ENCODE measurements at regions not wholly inside any gene's neighbourhood (a gene's known extent, or its start where the extent isn't known, plus 50 kb on each side); places are given as distances from the start of the nearest gene placed in this dataset.

GRCh38 chr4:83819582-83819981 lies 283.7 kb downstream of the GPAT3 start:
- WGBS, 4 donors: 51 to 74% (median 62%) methylated on average over 1 of the region's 1 CpG

GRCh38 chr4:83810428-83810827 lies 274.5 kb downstream of the GPAT3 start:
- Histone ChIP-seq H3K9me3 (replicated peaks in 1 of 3) (no peaks in the 10 kb centered on the region), H3K27me3 (no peaks in the 10 kb centered on the region), H3K4me1 (replicated peaks in 1 of 2) (no peaks in the 10 kb centered on the region), H3K36me3 (replicated peaks in 1 of 2) (no peaks in the 10 kb centered on the region), H3K4me3 (no peak overlapping the region), H3K27ac (no peak overlapping the region)
- 50 to 69% (median 59%) methylated on average over 1 of the region's 1 CpG for WGBS, 4 donors
- intact Hi-C loops (cut with DNase I): no loop called here
- no peak for DNase-seq
- TF ChIP-seq POLR2A (IDR thresholded peaks at IDR 0.05): no peak
- no peak for TF ChIP-seq CTCF (IDR thresholded peaks at IDR 0.05)

More at GRCh38 chr4:83819582-83819981, 283.7 kb downstream of the GPAT3 start:
- H3K4me3 ChIP-seq: no peak overlapping the region
- no peaks in the 10 kb centered on the region for H3K27me3 ChIP-seq
- H3K27ac ChIP-seq: no peak overlapping the region
- intact Hi-C loops (cut with DNase I): no loop called here
- TF ChIP-seq CTCF (IDR thresholded peaks at IDR 0.05): no peak
- TF ChIP-seq POLR2A (IDR thresholded peaks at IDR 0.05): no peak
- H3K36me3 ChIP-seq (replicated peaks in 1 of 2): no peaks in the 10 kb centered on the region
- no peak for DNase-seq
- H3K9me3 ChIP-seq (replicated peaks in 1 of 3): no peaks in the 10 kb centered on the region
- H3K4me1 ChIP-seq (replicated peaks in 1 of 2): no peaks in the 10 kb centered on the region

DNA sequence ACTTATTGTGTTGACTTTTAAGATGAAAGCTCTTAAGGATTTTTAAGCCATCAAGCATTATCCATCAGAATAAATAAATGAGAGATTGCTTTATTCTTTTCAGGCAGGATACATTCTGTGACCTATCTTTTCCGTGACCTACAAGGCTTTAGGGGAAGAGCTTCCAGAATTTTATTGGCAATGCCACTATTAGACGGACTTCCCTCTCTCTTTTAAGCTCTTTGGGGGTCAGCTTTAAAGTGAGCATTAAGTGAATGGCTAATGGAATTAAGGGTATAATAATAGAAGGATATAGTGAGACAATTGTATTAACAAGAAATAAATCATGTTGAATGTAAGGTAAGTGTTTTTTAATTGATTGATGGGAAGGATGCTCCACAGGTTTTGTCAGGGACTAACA lies 273.7 kb downstream of the GPAT3 start:
- intact Hi-C loops (cut with DNase I): no loop called here

GRCh38 chr4:83793481-83793880 lies 257.6 kb downstream of the GPAT3 start:
- H3K36me3 ChIP-seq (replicated peaks in 1 of 2): no peaks in the 10 kb centered on the region
- H3K4me3 ChIP-seq: no peak overlapping the region
- no peaks in the 10 kb centered on the region for H3K9me3 ChIP-seq (replicated peaks in 1 of 3)
- 39 to 82% (median 53%) methylated on average over 2 of the region's 2 CpGs for WGBS, 4 donors
- H3K27me3 ChIP-seq: no peaks in the 10 kb centered on the region
- H3K4me1 ChIP-seq (replicated peaks in 1 of 2): no peaks in the 10 kb centered on the region
- H3K27ac ChIP-seq: no peak overlapping the region
- TF ChIP-seq POLR2A (IDR thresholded peaks at IDR 0.05) (no peak), CTCF (IDR thresholded peaks at IDR 0.05) (no peak)
- intact Hi-C loops (cut with DNase I): no loop called here
- no peak for DNase-seq

More for the DNA sequence above, 273.7 kb downstream of the GPAT3 start:
- TF ChIP-seq CTCF (IDR thresholded peaks at IDR 0.05) (no peak), POLR2A (IDR thresholded peaks at IDR 0.05) (no peak)
- Histone ChIP-seq H3K27me3 (no peaks in the 10 kb centered on the region), H3K27ac (no peak overlapping the region), H3K4me3 (no peak overlapping the region), H3K36me3 (replicated peaks in 1 of 2) (no peaks in the 10 kb centered on the region), H3K9me3 (replicated peaks in 1 of 3) (no peaks in the 10 kb centered on the region), H3K4me1 (replicated peaks in 1 of 2) (no peaks in the 10 kb centered on the region)
- DNase-seq: no peak
- 51 to 61% (median 58%) methylated on average over 2 of the region's 2 CpGs for WGBS, 4 donors
